CD1c-positive myeloid dendritic cell (primary cell): ENCODE measurements at regions not wholly inside any gene's neighbourhood (a gene's known extent, or its start where the extent isn't known, plus 50 kb on each side); places are given as distances from the start of the nearest gene placed in this dataset.

ENCODE experiments used
- DNase-seq: peaks from one replicate; pipeline ENCODE4 v3.0.0-alpha.2; 2016; ENCODE audit errors: extremely low spot score

- DNase-seq: no peak
Observed at GRCh38 chr6:74091794-74092157, 395.8 kb downstream of the CD109 start.

GRCh38 chr6:74091136-74091793 lies 395.3 kb downstream of the CD109 start:
- DNase-seq: peak; percentile 42

- no peak for DNase-seq
Observed at GRCh38 chr6:74087899-74088298, 391.9 kb downstream of the CD109 start.

- no peak for DNase-seq
Observed at GRCh38 chr6:74075896-74076295, 379.9 kb downstream of the CD109 start.

- DNase-seq: no peak
Observed at GRCh38 chr6:74075323-74075722, 379.3 kb downstream of the CD109 start.

GRCh38 chr6:74074645-74075044 lies 378.6 kb downstream of the CD109 start:
- no peak for DNase-seq

- no peak for DNase-seq
Observed at GRCh38 chr6:74073999-74074398, 378.0 kb downstream of the CD109 start.

- no peak for DNase-seq
Observed at GRCh38 chr6:74073429-74073828, 377.4 kb downstream of the CD109 start.

GRCh38 chr6:74071214-74071613 lies 375.2 kb downstream of the CD109 start:
- DNase-seq: no peak

- DNase-seq: no peak
Observed at GRCh38 chr6:74070711-74071110, 374.7 kb downstream of the CD109 start.

GRCh38 chr6:74070091-74070490 lies 374.1 kb downstream of the CD109 start:
- no peak for DNase-seq

- DNase-seq: no peak
Observed at GRCh38 chr6:74069089-74069581, 373.1 kb downstream of the CD109 start.

GRCh38 chr6:74066168-74066871 lies 370.3 kb downstream of the CD109 start:
- no peak for DNase-seq

GRCh38 chr6:74065705-74066104 lies 369.7 kb downstream of the CD109 start:
- no peak for DNase-seq

- DNase-seq: no peak
Observed at GRCh38 chr6:74063391-74063790, 367.4 kb downstream of the CD109 start.

GRCh38 chr6:74061201-74061600 lies 365.2 kb downstream of the CD109 start:
- no peak for DNase-seq

- DNase-seq: no peak
Observed at GRCh38 chr6:74060354-74060753, 364.4 kb downstream of the CD109 start.

- no peak for DNase-seq
Observed at GRCh38 chr6:74058606-74059005, 362.6 kb downstream of the CD109 start.

- no peak for DNase-seq
Observed at GRCh38 chr6:74057326-74057725, 361.3 kb downstream of the CD109 start.

- no peak for DNase-seq
Observed at GRCh38 chr6:74054190-74054589, 358.2 kb downstream of the CD109 start.

GRCh38 chr6:74050921-74051320 lies 354.9 kb downstream of the CD109 start:
- no peak for DNase-seq

- DNase-seq: no peak
Observed at GRCh38 chr6:74048387-74048786, 352.4 kb downstream of the CD109 start.

- no peak for DNase-seq
Observed at GRCh38 chr6:74044417-74045096, 348.6 kb downstream of the CD109 start.
